Fibroblast of skin of right quadriceps (primary cell): ENCODE measurements at regions not wholly inside any gene's neighbourhood (a gene's known extent, or its start where the extent isn't known, plus 50 kb on each side); places are given as distances from the start of the nearest gene placed in this dataset.
"Not testable (repeated sequence)": the region's sequence is repeated elsewhere in the genome, so short reads cannot be mapped to it uniquely, and the experiment has no call there.

ENCODE experiments used
- DNase-seq: peaks from one replicate; pipeline ENCODE4 v3.0.0-alpha.2; 2013

GRCh38 chr9:87160148-87161102 lies 213.1 kb upstream of the GAS1 start:
- DNase-seq = no peak

DNA sequence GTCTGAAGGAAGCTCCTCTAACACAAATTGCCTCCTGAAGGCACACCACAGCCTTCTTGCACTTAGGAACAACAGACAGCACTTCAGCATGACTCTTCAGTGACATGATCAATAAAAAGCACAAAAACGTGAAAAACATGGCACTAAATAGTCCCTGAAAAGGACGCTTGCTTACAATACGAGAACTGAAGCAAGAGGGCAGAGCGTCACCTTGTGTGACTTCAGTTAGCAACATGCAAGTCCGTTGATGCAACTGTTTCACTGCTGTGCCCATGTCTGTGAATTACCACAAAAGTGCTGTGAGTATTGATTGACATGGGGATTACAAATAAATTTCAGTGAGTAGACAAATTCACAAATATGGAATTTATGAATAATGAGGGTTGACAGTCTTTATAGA lies 219.9 kb upstream of the GAS1 start:
- DNase-seq = no peak

GRCh38 chr9:87167582-87167981 lies 220.3 kb upstream of the GAS1 start:
- no peak for DNase-seq

DNA sequence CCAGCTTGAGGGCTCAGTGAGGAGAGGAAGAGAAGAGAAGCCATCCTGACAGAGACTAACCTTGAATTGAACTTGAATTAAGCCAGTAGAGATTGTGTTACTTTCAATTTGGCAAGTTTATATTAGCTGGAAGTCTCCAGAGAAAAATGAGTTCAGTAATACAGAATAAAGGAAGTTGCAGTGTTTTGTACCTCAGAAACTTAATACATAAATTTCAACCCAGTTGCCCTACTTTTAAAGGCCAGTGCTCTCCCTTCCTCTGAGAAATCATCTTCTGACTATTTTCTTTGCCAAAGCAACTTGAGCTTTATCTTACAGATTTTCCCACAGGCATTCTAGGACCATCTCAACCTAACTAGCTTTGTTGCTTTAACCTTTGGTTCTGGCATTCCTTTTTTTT lies 231.0 kb upstream of the GAS1 start:
- DNase-seq = no peak

DNA sequence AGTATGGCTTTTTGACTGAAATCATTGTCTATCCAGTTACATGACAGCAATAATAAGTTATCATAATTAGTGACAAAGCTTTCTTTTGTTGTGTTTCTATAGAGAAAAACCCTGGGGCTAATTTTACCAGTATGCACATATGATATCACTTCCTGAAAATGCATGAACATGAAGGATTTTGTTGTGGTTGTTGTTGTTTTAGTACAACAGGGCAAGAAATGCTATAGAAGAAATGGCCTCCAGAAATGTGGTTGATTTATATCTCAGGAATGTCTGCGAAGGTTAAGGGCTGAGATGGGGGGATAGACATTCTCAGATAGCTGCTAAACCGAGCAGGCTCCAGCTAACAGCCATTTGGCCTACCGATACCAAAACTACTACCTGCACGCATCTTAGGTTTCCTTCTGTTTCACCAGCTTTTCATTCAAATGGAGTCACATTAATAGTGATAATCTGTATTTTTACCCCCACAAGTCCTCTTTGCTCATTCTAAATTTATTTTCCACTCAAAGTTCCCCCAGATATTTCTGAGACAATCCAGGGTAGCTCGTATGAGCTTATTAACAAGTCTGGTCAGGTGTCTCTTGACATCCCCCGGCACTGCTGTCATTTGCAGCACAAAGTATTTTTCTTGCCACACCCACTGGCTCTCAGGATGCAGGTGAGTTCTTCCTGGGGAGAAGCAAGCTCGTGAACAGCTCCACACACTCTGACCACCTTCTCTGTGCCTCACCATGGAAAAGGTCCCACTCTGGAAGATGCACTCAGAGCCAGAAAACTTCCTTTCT lies 232.4 kb upstream of the GAS1 start:
- DNase-seq = peak; percentile 89

- no peak for DNase-seq
These were observed 233.1 kb upstream of the GAS1 start for GRCh38 chr9:87180361-87180760.

- peak; percentile 65 for DNase-seq
These were observed 233.5 kb upstream of the GAS1 start for GRCh38 chr9:87180841-87181240.

DNA sequence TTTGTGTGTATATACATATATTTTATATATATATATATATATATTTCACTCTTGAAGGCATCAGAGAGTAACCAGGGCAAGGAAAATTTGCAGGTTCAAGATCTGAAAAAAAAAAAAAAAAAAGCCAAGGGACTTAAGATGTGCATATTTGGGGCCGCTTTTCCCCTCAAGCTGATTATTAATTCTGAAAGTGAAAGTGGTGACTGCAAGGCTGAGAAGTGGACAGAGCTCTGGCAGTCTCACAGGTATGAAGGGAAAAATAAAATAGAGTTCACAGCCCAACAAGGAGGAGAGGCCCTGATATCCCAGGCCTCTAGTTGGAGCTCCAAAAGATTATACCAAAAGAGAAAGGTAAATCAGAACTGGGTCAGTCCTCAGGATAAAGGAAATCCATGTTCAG lies 234.4 kb upstream of the GAS1 start:
- DNase-seq = no peak

GRCh38 chr9:87184956-87185642 lies 237.8 kb upstream of the GAS1 start:
- DNase-seq = peak; percentile 86

GRCh38 chr9:87187656-87188055 lies 240.3 kb upstream of the GAS1 start:
- DNase-seq = no peak

GRCh38 chr9:87189006-87189405 lies 241.7 kb upstream of the GAS1 start:
- DNase-seq = no peak

GRCh38 chr9:87193151-87193550 lies 245.8 kb upstream of the GAS1 start:
- peak; percentile 59 for DNase-seq

- peak; percentile 99 for DNase-seq
These were observed 246.9 kb upstream of the GAS1 start for GRCh38 chr9:87193925-87194868.

GRCh38 chr9:87195306-87195705 lies 248.0 kb upstream of the GAS1 start:
- DNase-seq = peak; percentile 58

DNA sequence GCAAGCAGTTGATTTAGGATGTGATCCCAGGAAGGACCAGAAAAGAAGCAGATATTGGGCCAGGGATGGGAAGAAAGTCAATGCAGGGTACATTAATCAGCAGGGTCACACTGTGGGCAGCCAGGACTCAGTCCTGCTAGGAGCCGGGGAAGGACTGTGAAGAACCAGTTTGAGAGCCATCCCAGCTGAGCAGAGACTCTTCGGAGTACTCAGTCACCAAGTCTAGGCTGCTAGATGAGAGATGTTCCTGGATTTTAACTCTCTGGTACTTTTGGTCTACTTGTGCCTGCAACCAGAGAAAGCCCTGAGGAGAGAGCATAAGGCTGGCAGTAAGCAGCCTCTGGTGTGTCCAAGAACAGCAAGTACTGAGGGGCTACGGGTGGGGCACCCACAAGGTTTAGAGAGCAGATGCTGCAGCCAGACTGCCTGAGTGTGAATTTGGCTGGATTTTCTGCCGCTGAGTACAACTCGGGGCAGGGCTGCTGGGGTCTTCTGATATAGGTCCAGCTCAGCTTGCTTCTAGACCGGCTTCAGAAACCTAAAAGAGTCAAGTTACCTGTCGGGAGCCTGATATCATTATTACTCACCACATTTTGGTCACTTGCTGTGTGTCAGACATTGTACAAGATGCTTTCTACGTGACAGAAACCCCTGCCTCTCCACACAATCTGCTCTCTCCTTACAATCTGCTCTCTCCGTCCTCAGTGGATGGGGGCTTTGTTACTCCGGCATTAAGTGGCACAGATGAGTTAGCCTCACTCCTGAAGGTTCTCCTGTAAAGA lies 250.2 kb upstream of the GAS1 start:
- no peak for DNase-seq

DNA sequence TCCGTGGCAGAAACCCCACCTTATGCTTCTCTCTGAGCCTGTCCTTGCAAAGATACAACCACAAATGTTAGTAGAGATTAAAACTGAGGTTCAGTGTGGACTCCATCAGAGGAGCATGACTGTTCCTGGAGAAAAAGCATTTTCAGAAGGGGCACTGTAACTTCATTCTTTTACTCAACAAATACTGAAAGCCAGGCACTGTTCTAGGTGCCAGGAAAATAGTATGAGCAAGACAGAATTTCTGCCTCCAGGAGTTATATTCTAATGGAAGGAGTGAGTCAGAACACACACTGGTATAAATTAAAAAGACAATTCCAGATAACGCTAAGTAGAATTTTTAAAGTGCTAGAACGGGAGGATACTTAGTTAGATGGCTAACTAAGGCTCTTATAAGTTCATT lies 251.4 kb upstream of the GAS1 start:
- peak; percentile 47 for DNase-seq

DNA sequence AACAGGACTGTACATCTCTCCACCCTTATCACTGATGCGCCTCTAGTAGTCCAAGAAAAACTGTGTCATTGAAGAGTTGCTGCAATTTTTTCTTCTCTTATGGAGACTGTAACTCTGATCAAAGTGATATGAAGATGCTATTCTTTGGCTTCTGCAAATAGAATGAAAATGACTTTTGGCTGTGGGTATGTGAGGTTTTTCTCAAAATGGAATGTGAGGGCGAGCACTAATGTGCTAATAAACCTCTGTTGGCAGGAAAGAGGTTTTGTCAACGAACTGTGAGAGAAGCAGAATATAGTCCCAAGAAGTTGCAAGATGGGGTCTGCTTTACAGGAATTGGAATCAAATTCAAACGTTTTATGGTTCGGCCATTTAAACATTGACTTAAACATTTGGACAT lies 252.0 kb upstream of the GAS1 start:
- peak; percentile 37 for DNase-seq

DNA sequence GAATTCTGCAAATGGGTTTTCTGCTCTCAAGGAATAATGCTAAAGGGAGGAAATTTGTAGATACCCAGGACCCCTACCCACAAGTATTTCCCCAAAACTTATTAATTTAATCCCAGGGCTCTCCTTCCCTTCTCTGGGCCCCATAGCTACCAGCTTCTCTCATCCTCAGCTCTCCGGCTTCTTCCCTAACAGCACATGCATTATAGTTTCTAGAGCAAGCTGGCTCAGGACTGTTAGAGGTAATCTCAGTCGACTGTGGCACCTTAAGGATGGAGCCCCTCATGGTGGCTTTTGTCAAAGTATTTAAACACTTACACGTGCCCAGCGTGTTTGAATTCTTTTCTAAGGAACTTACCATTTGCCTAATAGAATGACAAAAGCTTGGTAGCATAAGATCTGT lies 252.5 kb upstream of the GAS1 start:
- no peak for DNase-seq

DNA sequence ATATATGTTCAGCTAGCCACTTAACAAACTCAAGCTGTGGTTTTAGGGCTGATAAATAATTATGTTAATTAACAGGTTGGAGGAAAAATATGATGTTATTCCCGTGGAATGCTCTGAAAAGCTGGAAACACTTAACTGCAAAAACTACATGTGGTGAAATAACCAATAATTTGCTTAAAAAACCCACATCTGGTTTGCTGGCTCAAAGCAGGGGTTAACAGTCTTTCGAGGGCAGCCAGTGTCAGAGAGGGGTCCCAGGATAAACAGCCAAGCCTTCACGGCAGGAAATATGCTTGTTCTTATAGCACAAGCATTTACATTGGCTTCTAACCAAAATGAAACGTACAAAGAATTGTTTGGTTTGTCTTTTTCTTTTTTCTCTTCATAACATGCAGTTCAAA lies 254.0 kb upstream of the GAS1 start:
- peak; percentile 96 for DNase-seq

DNA sequence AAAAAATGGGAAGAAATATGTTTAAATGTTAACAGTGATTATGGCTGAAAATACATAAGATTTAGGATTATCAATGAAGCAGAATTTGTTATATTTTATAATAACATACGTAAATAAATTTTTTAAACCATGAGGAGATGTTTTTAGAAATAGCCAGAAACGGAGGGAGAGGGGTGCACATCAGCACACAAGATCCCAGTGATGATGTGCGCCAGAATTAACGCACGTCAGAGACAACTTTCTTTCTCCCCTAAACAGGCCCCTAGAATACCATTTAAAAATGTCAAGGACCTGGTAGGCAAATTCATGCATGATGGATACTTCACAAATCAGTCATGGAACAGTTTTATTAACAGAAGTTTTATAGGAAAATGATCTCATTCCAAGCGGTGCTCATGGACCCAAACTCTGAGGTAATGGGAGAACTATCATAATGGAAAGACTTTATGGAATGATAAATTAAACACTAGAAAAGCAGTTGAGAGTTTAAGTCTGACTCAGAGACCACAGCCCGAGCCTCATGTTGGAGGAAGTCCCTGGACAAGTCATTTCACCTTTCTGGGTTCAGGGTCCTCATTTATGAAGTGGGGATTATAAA lies 258.9 kb upstream of the GAS1 start:
- DNase-seq = peak; percentile 93

DNA sequence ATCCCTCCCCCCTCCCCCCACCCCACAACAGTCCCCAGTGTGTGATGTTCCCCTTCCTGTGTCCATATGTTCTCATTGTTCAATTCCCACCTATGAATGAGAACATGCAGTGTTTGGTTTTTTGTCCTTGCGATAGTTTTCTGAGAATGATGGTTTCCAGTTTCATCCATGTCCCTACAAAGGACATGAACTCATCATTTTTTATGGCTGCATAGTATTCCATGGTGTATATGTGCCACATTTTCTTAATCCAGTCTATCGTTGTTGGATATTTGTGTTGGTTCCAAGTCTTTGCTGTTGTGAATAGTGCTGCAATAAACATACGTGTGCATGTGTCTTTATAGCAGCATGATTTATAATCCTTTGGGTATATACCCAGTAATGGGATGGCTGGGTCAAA lies 263.4 kb upstream of the GAS1 start:
- not testable (repeated sequence) for DNase-seq
